ENCODE measurements at regions not wholly inside any gene's neighbourhood (a gene's known extent, or its start where the extent isn't known, plus 50 kb on each side); places are given as distances from the start of the nearest gene placed in this dataset.

GRCh38 chr5:96017951-96018350 lies 56.3 kb upstream of the ELL2 start:
- DNase-seq = no peak

- no peak for DNase-seq
Observed at GRCh38 chr5:96016216-96016615, 54.6 kb upstream of the ELL2 start.

- DNase-seq = no peak
Observed at GRCh38 chr5:96015709-96016108, 54.1 kb upstream of the ELL2 start.

GRCh38 chr5:96014395-96014794 lies 52.7 kb upstream of the ELL2 start:
- DNase-seq = no peak

- DNase-seq = no peak
Observed at GRCh38 chr5:96013254-96013653, 51.6 kb upstream of the ELL2 start.

- DNase-seq = no peak
Observed at GRCh38 chr5:96012399-96012798, 50.7 kb upstream of the ELL2 start.
